ENCODE measurements at regions not wholly inside any gene's neighbourhood (a gene's known extent, or its start where the extent isn't known, plus 50 kb on each side); places are given as distances from the start of the nearest gene placed in this dataset.

- TF ChIP-seq CTCF (IDR thresholded peaks at IDR 0.05; ENCODE audit: insufficient read depth, low read length) (no peak), GABPA (IDR thresholded peaks at IDR 0.05; ENCODE audit: low read depth) (no peak), REST (IDR thresholded peaks at IDR 0.05; ENCODE audit: insufficient replicate concordance, low read depth) (no peak), POLR2AphosphoS5 (IDR thresholded peaks at IDR 0.05; ENCODE audit: low read depth) (no peak)
Measured at GRCh38 chr3:124056846-124057245, 64.9 kb upstream of the ROPN1 start.
